ENCODE measurements at regions not wholly inside any gene's neighbourhood (a gene's known extent, or its start where the extent isn't known, plus 50 kb on each side); places are given as distances from the start of the nearest gene placed in this dataset.

DNA sequence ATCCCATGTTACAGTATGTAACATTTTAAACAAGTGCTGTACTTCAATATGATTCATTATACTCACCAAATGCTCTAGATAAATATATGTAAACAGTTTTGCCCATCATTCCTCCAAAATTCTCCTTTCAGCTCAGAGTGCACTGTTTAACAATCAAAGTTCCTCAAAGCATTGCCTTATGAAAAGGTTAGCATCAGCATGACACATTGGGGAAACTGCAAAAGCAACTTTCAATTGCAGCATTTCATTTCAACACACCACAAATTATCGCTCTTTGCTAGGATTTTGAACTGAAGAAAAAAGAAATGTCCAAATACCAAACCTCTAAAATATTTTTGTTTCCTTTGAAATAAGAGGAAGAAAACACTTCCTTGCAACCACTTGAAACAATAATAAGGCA is 413.2 kb downstream of the FLRT2 start:
- WGBS (ENCODE audit: insufficient coverage, insufficient replicate concordance, low lambda C conversion rate, missing lambda C conversion rate), result 81% methylated on average over 1 of the region's 1 CpG
- RAD21 ChIA-PET (ENCODE audit: unreplicated experiment), result no interaction called here
- H3K4me2 ChIP-seq (ENCODE audit: control insufficient read depth, insufficient read depth), result no peak overlapping the region
- intact Hi-C loops (cut with micrococcal nuclease; ENCODE audit: unreplicated experiment) (no loop called here), in situ Hi-C loops (cut with MboI) (no loop called here)
- TF ChIP-seq MXI1 (IDR thresholded peaks at IDR 0.05; ENCODE audit: low read depth, low read length) (no peak), TAF1 (IDR thresholded peaks at IDR 0.05; ENCODE audit: borderline replicate concordance, low read depth, low read length) (no peak)
- SMC1A ChIA-PET (ENCODE audit: uncharacterized antibody, unreplicated experiment), result interaction anchor here (1.0 to 1.4 kb wide), 2 partner anchors 9 kb away, joined by 3 to 5 read pairs; no protein-coding TSS in a partner anchor
- no peak overlapping the region for H2AFZ ChIP-seq (ENCODE audit: control insufficient read depth, low read depth, low read length)
- ATAC-seq, result peak; percentile 68
- no peaks in the 10 kb centered on the region for H4K20me1 ChIP-seq (ENCODE audit: control insufficient read depth, insufficient read depth)
- H3K9me3 ChIP-seq (replicated peaks; ENCODE audit: control insufficient read depth, insufficient read depth, low read length), result no peaks in the 10 kb centered on the region; the same call in 2 of the 3 replicates
- H3K9ac ChIP-seq (ENCODE audit: control insufficient read depth, insufficient read depth, low read length), result no peak overlapping the region
- no peaks in the 10 kb centered on the region for H3K4me1 ChIP-seq (ENCODE audit: control insufficient read depth, insufficient read depth, low read length)
- CTCF ChIA-PET, result no interaction called here
- H3K36me3 ChIP-seq (ENCODE audit: control insufficient read depth in 2 of 2, insufficient read depth in 2 of 2, low read length in 1 of 2), result no peaks in the 10 kb centered on the region
- H3K27me3 ChIP-seq (replicated peaks in 1 of 2; ENCODE audit: control insufficient read depth in 2 of 2, insufficient read depth in 2 of 2, low read length in 1 of 2), result no peaks in the 10 kb centered on the region
- no TSS peak for BruUV-seq (replicated peaks)
- H3K27ac ChIP-seq (ENCODE audit: control insufficient read depth, insufficient read depth), result no peak overlapping the region
- DNase-seq (ENCODE audit: low read depth, low spot score), result no peak
- POLR2A ChIA-PET, result no interaction called here
- H3K79me2 ChIP-seq (ENCODE audit: control insufficient read depth, insufficient read depth, low read length), result no peaks in the 10 kb centered on the region
- FAIRE-seq, result no peak
- no peak overlapping the region for H3K4me3 ChIP-seq

DNA sequence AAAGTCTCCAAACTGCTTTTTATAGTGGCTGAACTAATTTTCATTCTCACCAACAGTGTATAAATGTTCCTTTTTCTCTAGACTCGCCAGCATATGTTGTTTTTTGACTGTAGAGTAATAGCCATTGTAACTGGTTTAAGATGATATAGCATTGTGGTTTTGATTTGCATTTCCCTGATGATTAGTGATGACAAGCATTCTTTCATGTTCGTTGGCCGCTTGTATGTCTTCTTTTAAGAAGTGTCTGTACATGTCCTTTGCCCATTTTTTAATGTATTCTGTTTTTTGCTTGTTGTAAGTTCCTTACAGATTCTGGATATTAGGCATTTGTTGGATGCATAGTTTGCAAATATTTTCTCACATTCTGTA is 404.9 kb downstream of the FLRT2 start:
- ATAC-seq, result peak; percentile 79
- in situ Hi-C loops (cut with MboI), result no loop called here
- DNase-seq (ENCODE audit: low read depth, low spot score), result peak; percentile 8
- WGBS (ENCODE audit: insufficient coverage, insufficient replicate concordance, low lambda C conversion rate, missing lambda C conversion rate), result 4% methylated on average over 3 of the region's 3 CpGs
- ChIA-PET POLR2A (interaction anchor here (0.9 kb wide), 1 partner anchor 10 kb away, joined by 3 read pairs; no protein-coding TSS in a partner anchor), RAD21 (ENCODE audit: unreplicated experiment) (interaction anchor here (0.7 to 1.5 kb wide), 2 partner anchors 18 to 78 kb away, joined by 3 to 4 read pairs; no protein-coding TSS in a partner anchor), CTCF (interaction anchor here (1.0 to 1.7 kb wide), 3 partner anchors 20 to 101 kb away, joined by 3 to 5 read pairs (median 3); no protein-coding TSS in a partner anchor), SMC1A (ENCODE audit: uncharacterized antibody, unreplicated experiment) (interaction anchor here (0.9 to 1.4 kb wide), 5 partner anchors 10 to 18 kb away, joined by 4 to 7 read pairs (median 5); no protein-coding TSS in a partner anchor)
- H3K27me3 ChIP-seq (replicated peaks in 1 of 2; ENCODE audit: control insufficient read depth in 2 of 2, insufficient read depth in 2 of 2, low read length in 1 of 2), result no peaks in the 10 kb centered on the region
- H3K4me2 ChIP-seq (ENCODE audit: control insufficient read depth, insufficient read depth), result peak overlapping the region; percentile 11
- no peaks in the 10 kb centered on the region for H3K79me2 ChIP-seq (ENCODE audit: control insufficient read depth, insufficient read depth, low read length)
- BruUV-seq (replicated peaks), result TSS peak; percentile 84
- H4K20me1 ChIP-seq (ENCODE audit: control insufficient read depth, insufficient read depth), result no peaks in the 10 kb centered on the region
- H2AFZ ChIP-seq (ENCODE audit: control insufficient read depth, low read depth, low read length), result peak overlapping the region; percentile 84
- peak overlapping the region; percentile 22 for H3K27ac ChIP-seq (ENCODE audit: control insufficient read depth, insufficient read depth)
- H3K4me3 ChIP-seq, result peak overlapping the region; percentile 80
- no peaks in the 10 kb centered on the region for H3K4me1 ChIP-seq (ENCODE audit: control insufficient read depth, insufficient read depth, low read length)
- H3K36me3 ChIP-seq (ENCODE audit: control insufficient read depth in 2 of 2, insufficient read depth in 2 of 2, low read length in 1 of 2), result no peaks in the 10 kb centered on the region
- intact Hi-C loops (cut with micrococcal nuclease; ENCODE audit: unreplicated experiment), result no loop called here
- H3K9ac ChIP-seq (ENCODE audit: control insufficient read depth, insufficient read depth, low read length), result peak overlapping the region; percentile 27; the same call in 1 of the 2 replicates
- no peak for FAIRE-seq
- H3K9me3 ChIP-seq (replicated peaks; ENCODE audit: control insufficient read depth, insufficient read depth, low read length), result no peaks in the 10 kb centered on the region; the same call in 1 of the 3 replicates
- no peak for TF ChIP-seq NR2F1 (conservative IDR thresholded peaks at IDR 0.05)
- no peak for TF ChIP-seq STAT1 (conservative IDR thresholded peaks at IDR 0.05)
- TF ChIP-seq FOS (IDR thresholded peaks at IDR 0.05; ENCODE audit: borderline replicate concordance, extremely low read depth, insufficient read length), result no peak
- TF ChIP-seq, protein P1, sequence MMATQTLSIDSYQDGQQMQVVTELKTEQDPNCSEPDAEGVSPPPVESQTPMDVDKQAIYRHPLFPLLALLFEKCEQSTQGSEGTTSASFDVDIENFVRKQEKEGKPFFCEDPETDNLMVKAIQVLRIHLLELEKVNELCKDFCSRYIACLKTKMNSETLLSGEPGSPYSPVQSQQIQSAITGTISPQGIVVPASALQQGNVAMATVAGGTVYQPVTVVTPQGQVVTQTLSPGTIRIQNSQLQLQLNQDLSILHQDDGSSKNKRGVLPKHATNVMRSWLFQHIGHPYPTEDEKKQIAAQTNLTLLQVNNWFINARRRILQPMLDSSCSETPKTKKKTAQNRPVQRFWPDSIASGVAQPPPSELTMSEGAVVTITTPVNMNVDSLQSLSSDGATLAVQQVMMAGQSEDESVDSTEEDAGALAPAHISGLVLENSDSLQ (IDR thresholded peaks at IDR 0.05), result peak; percentile 14; the same call in 1 of the 2 replicates
- TF ChIP-seq IKZF2 (IDR thresholded peaks at IDR 0.05), result no peak
- no peak for TF ChIP-seq ZZZ3 (IDR thresholded peaks at IDR 0.05; ENCODE audit: control insufficient read depth, insufficient read length, low read depth)
- TF ChIP-seq RCOR1 (conservative IDR thresholded peaks at IDR 0.05; ENCODE audit: low read depth, low read length), result no peak
- TF ChIP-seq KLF5 (IDR thresholded peaks at IDR 0.05; ENCODE audit: partially characterized antibody), result no peak
- no peak for TF ChIP-seq ESRRA (IDR thresholded peaks at IDR 0.05; ENCODE audit: low read length)
- TF ChIP-seq, protein P2, sequence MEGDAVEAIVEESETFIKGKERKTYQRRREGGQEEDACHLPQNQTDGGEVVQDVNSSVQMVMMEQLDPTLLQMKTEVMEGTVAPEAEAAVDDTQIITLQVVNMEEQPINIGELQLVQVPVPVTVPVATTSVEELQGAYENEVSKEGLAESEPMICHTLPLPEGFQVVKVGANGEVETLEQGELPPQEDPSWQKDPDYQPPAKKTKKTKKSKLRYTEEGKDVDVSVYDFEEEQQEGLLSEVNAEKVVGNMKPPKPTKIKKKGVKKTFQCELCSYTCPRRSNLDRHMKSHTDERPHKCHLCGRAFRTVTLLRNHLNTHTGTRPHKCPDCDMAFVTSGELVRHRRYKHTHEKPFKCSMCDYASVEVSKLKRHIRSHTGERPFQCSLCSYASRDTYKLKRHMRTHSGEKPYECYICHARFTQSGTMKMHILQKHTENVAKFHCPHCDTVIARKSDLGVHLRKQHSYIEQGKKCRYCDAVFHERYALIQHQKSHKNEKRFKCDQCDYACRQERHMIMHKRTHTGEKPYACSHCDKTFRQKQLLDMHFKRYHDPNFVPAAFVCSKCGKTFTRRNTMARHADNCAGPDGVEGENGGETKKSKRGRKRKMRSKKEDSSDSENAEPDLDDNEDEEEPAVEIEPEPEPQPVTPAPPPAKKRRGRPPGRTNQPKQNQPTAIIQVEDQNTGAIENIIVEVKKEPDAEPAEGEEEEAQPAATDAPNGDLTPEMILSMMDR (IDR thresholded peaks at IDR 0.05 in 2 of 3, conservative IDR thresholded peaks at IDR 0.05 in 1 of 3; ENCODE audit: control insufficient read depth in 2 of 3, extremely low read depth in 1 of 3, insufficient read depth in 1 of 3, low read depth in 3 of 3, low read length in 3 of 3), result no peak
- TF ChIP-seq RB1 (IDR thresholded peaks at IDR 0.05; ENCODE audit: borderline replicate concordance), result no peak
- no peak for TF ChIP-seq HCFC1 (IDR thresholded peaks at IDR 0.05; ENCODE audit: low read length)
- no peak for TF ChIP-seq SIN3A (IDR thresholded peaks at IDR 0.05; ENCODE audit: low read depth, low read length)
- TF ChIP-seq ZNF24 (IDR thresholded peaks at IDR 0.05), result peak; percentile 55; the same call in 1 of the 2 replicates
- TF ChIP-seq NR2C2 (IDR thresholded peaks at IDR 0.05; ENCODE audit: borderline replicate concordance, control insufficient read depth, insufficient read length, low read depth), result no peak
